ENCODE measurements at regions not wholly inside any gene's neighbourhood (a gene's known extent, or its start where the extent isn't known, plus 50 kb on each side); places are given as distances from the start of the nearest gene placed in this dataset.

DNA sequence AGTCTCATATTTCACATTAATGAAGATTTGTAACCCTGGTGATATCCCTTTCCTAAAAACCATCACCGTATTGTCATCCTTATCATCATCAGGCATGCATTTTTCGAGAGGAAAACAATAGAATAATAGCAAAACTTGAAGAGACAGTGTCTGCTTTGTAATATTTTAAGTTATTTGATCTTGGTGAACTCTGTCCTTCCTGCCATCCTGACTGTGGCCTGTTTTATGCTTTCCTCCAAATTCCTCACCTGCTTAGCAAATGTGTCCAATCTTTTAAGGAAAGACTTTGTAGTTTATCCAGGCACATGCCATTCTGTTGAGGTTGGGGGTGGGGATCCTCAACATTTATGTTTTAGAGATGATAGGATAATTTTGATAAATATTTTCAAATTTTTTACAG is 306.1 kb upstream of the COL8A1 start:
- WGBS (ENCODE audit: extremely low coverage, insufficient read length, low lambda C conversion rate) = no CpG with 5 or more reads among the region's 2 CpGs
- no peaks in the 10 kb centered on the region for H3K36me3 Mint-ChIP-seq (ENCODE audit: insufficient read depth in 1 of 3, low read depth in 3 of 3)

More for the DNA sequence above, 306.1 kb upstream of the COL8A1 start:
- Histone ChIP-seq H4K20me1 (ENCODE audit: control insufficient read depth, insufficient read depth, insufficient read length) (no peaks in the 10 kb centered on the region), H3K23me2 (ENCODE audit: insufficient read length, low read depth, low read length, poor library complexity, severe bottlenecking) (no peaks in the 10 kb centered on the region), H3K79me1 (ENCODE audit: insufficient read depth, low read depth, low read length, poor library complexity, severe bottlenecking) (no peaks in the 10 kb centered on the region), H4K91ac (ENCODE audit: insufficient read length, low read depth, low read length) (no peak overlapping the region), H3K27ac (ENCODE audit: insufficient read length, low read depth, low read length) (no peak overlapping the region), H3K79me2 (ENCODE audit: insufficient read depth, low read length) (no peaks in the 10 kb centered on the region), H3K27me3 (ENCODE audit: insufficient read depth, low read length) (no peaks in the 10 kb centered on the region), H2BK15ac (ENCODE audit: low read depth, low read length) (no peak overlapping the region), H3K4ac (ENCODE audit: low read depth, low read length) (no peak overlapping the region), H2BK120ac (ENCODE audit: low read depth, low read length, poor library complexity, severe bottlenecking) (no peak overlapping the region), H3K4me1 (ENCODE audit: insufficient read depth, low read length) (no peaks in the 10 kb centered on the region), H2BK20ac (ENCODE audit: low read depth, low read length, poor library complexity, severe bottlenecking) (no peak overlapping the region), H2AFZ (ENCODE audit: low read length) (no peak overlapping the region), H3K14ac (ENCODE audit: insufficient read depth, low read length) (no peak overlapping the region), H3K23ac (ENCODE audit: insufficient read length, low read depth, low read length) (no peak overlapping the region), H3K4me2 (ENCODE audit: insufficient read depth, insufficient read length, low read length) (no peak overlapping the region), H3K56ac (ENCODE audit: insufficient read length, low read depth, low read length) (no peak overlapping the region), H2BK12ac (ENCODE audit: insufficient read length, low read depth, low read length) (no peak overlapping the region), H4K8ac (replicated peaks; ENCODE audit: insufficient read length, low read depth, low read length) (no peak overlapping the region), H3K9me3 (ENCODE audit: control insufficient read depth, low read depth, low read length) (no peaks in the 10 kb centered on the region), H4K5ac (ENCODE audit: insufficient read length, low read depth, low read length) (no peak overlapping the region), H2AK5ac (ENCODE audit: insufficient read length, low read length) (no peak overlapping the region), H3K9ac (ENCODE audit: extremely low read depth, insufficient read length, low read length) (no peak overlapping the region), H3T11ph (ENCODE audit: low read length) (no peak overlapping the region), H2BK5ac (ENCODE audit: insufficient read length, low read length) (no peak overlapping the region), H3K18ac (ENCODE audit: insufficient read length, low read depth, low read length) (no peak overlapping the region)
- DNase-seq = no peak
- no peak overlapping the region for H3K4me3 Mint-ChIP-seq
- no peaks in the 10 kb centered on the region for H3K27me3 Mint-ChIP-seq (ENCODE audit: low read depth)
- TF ChIP-seq, protein P1, sequence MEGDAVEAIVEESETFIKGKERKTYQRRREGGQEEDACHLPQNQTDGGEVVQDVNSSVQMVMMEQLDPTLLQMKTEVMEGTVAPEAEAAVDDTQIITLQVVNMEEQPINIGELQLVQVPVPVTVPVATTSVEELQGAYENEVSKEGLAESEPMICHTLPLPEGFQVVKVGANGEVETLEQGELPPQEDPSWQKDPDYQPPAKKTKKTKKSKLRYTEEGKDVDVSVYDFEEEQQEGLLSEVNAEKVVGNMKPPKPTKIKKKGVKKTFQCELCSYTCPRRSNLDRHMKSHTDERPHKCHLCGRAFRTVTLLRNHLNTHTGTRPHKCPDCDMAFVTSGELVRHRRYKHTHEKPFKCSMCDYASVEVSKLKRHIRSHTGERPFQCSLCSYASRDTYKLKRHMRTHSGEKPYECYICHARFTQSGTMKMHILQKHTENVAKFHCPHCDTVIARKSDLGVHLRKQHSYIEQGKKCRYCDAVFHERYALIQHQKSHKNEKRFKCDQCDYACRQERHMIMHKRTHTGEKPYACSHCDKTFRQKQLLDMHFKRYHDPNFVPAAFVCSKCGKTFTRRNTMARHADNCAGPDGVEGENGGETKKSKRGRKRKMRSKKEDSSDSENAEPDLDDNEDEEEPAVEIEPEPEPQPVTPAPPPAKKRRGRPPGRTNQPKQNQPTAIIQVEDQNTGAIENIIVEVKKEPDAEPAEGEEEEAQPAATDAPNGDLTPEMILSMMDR (conservative IDR thresholded peaks at IDR 0.05) = no peak
- no peaks in the 10 kb centered on the region for H3K4me1 Mint-ChIP-seq
- H3K27ac Mint-ChIP-seq = no peak overlapping the region
- no peaks in the 10 kb centered on the region for H3K9me3 Mint-ChIP-seq
